ENCODE measurements at regions not wholly inside any gene's neighbourhood (a gene's known extent, or its start where the extent isn't known, plus 50 kb on each side); places are given as distances from the start of the nearest gene placed in this dataset.

DNA sequence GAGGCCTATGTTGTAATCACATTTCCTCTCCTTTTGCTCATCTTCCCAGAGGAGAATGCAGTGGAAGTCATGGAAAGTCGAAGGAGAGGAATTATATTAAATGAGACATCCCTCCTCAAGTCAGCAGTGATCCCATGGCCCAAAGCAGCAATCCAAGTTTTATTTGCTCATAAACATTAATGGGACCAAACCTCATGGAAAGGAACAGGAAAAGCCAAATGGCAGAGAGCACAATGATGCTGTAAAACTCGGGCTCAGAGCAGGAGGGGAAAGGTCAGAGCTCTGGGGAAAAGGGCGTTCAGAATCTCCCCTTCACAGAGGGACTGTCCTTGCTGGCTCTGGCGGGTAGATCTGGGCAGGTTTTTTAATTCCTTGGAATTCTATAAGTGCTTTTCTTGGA lies 175.8 kb downstream of the C5orf15 start:
- TF ChIP-seq, protein P1, sequence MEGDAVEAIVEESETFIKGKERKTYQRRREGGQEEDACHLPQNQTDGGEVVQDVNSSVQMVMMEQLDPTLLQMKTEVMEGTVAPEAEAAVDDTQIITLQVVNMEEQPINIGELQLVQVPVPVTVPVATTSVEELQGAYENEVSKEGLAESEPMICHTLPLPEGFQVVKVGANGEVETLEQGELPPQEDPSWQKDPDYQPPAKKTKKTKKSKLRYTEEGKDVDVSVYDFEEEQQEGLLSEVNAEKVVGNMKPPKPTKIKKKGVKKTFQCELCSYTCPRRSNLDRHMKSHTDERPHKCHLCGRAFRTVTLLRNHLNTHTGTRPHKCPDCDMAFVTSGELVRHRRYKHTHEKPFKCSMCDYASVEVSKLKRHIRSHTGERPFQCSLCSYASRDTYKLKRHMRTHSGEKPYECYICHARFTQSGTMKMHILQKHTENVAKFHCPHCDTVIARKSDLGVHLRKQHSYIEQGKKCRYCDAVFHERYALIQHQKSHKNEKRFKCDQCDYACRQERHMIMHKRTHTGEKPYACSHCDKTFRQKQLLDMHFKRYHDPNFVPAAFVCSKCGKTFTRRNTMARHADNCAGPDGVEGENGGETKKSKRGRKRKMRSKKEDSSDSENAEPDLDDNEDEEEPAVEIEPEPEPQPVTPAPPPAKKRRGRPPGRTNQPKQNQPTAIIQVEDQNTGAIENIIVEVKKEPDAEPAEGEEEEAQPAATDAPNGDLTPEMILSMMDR (conservative IDR thresholded peaks at IDR 0.05; ENCODE audit: low read depth, low read length): no peak
- no peak for TF ChIP-seq EZH2phosphoT487 (IDR thresholded peaks at IDR 0.05; ENCODE audit: borderline replicate concordance, low read length)

Data from PC-3 (cell line).